GM12878 (cell line): ENCODE measurements at regions not wholly inside any gene's neighbourhood (a gene's known extent, or its start where the extent isn't known, plus 50 kb on each side); places are given as distances from the start of the nearest gene placed in this dataset.

Experiments used
- ATAC-seq: fragments of 200-7000 bp; cut with Tn5 transposase; 3 replicates; pipeline ENCODE4 v1.9.1; 2020; ENCODE audit warnings: mild to moderate bottlenecking, moderate library complexity
- BruUV-seq: library from RNA; stranded (reverse); fragments of 400-500 nt; replicated peaks from 2 replicates; lab custom pipeline; 2021; lab: Mats Ljungman, UMichigan
- CTCF ChIA-PET: fragments of 300-600 bp; sonication (Branson Sonifier 250); formaldehyde crosslinking; extraction: SDS; loops from one replicate; lab custom pipeline; 2021; ENCODE audit warnings: inconsistent platforms; lab: Yijun Ruan, JAX
- POLR2A ChIA-PET: fragments of 350-600 bp; formaldehyde crosslinking; extraction: SDS; loops from one replicate; lab custom pipeline; 2021; ENCODE audit warnings: inconsistent platforms; lab: Charles Lee
- RAD21 ChIA-PET: fragments of 300-600 bp; sonication (Branson Sonifier 250); formaldehyde crosslinking; loops from one replicate; lab custom pipeline; 2023; ENCODE audit warnings: antibody characterized with exemption; ENCODE audit not compliant: unreplicated experiment; lab: Charles Lee
- SMC1A ChIA-PET: fragments of 300-600 bp; sonication (Branson Sonifier 250); formaldehyde crosslinking; loops from one replicate; lab custom pipeline; 2023; ENCODE audit not compliant: unreplicated experiment, uncharacterized antibody; lab: Charles Lee
- DNase-seq: peaks from one replicate; pipeline ENCODE4 v3.0.0-alpha.2; 2011; ENCODE audit warnings: low read depth, low spot score
- FAIRE-seq: peaks from 3 replicates; lab custom pipeline; 2011; peaks lifted over from hg19 to GRCh38; lab: Jason Lieb, UNC
- H2AFZ ChIP-seq: 2 replicates; pipeline ENCODE4 v1.6.0; 2011; ENCODE audit warnings: low read depth, low read length, control low read depth; ENCODE audit not compliant: control insufficient read depth
- H3K27ac ChIP-seq: 2 replicates; pipeline ENCODE4 v1.5.1; 2011; ENCODE audit warnings: control low read depth; ENCODE audit not compliant: control insufficient read depth, insufficient read depth
- H3K27me3 ChIP-seq, 2 experiments: replicated peaks in 1 of 2; 2 replicates each; pipeline versions ENCODE4 v1.6.0 to v1.6.1; 2011; ENCODE audit warnings: low read length in 1 of 2; ENCODE audit not compliant: control insufficient read depth in 2 of 2, insufficient read depth in 2 of 2
- H3K36me3 ChIP-seq, 2 experiments: 2 replicates each; pipeline ENCODE4 v1.5.1; 2011; ENCODE audit warnings: low read length in 1 of 2; ENCODE audit not compliant: control insufficient read depth in 2 of 2, insufficient read depth in 2 of 2
- H3K4me1 ChIP-seq: 2 replicates; pipeline ENCODE4 v1.6.1; 2011; ENCODE audit warnings: mild to moderate bottlenecking, low read length, moderate library complexity, mixed read lengths; ENCODE audit not compliant: control insufficient read depth, insufficient read depth
- H3K4me2 ChIP-seq: 2 replicates; pipeline ENCODE4 v1.6.0; 2011; ENCODE audit warnings: control low read depth; ENCODE audit not compliant: control insufficient read depth, insufficient read depth
- H3K4me3 ChIP-seq: fragments of 200-600 bp; sonication (generic); 2 replicates; pipeline ENCODE4 v1.5.1; 2016
- H3K79me2 ChIP-seq: 2 replicates; pipeline ENCODE4 v1.6.0; 2011; ENCODE audit warnings: low read length; ENCODE audit not compliant: control insufficient read depth, insufficient read depth
- H3K9ac ChIP-seq: 2 replicates; pipeline ENCODE4 v1.8.0; 2011; ENCODE audit warnings: low read length, control low read depth, mixed read lengths; ENCODE audit not compliant: control insufficient read depth, insufficient read depth
- H3K9me3 ChIP-seq: replicated peaks from 3 replicates; pipeline ENCODE4 v1.5.1; 2011; ENCODE audit warnings: mild to moderate bottlenecking, low read length; ENCODE audit not compliant: control insufficient read depth, insufficient read depth
- H4K20me1 ChIP-seq: 2 replicates; pipeline ENCODE4 v1.6.0; 2011; ENCODE audit not compliant: control insufficient read depth, insufficient read depth
- CHD2 ChIP-seq: IDR thresholded peaks from 2 replicates; pipeline ENCODE4 v1.6.1; 2011; ENCODE audit warnings: low read depth, low read length, improper control_type of control experiment, borderline replicate concordance
- LARP7 ChIP-seq: fragments of 450-650 bp; IDR thresholded peaks from 2 replicates; pipeline ENCODE4 v1.6.1; 2017; ENCODE audit warnings: mild to moderate bottlenecking
- NFIC ChIP-seq: IDR thresholded peaks from 2 replicates; pipeline ENCODE4 v1.6.1; 2012; ENCODE audit warnings: low read depth, mild to moderate bottlenecking, inconsistent platforms, low read length, moderate library complexity
- NKRF ChIP-seq: fragments of 450-650 bp; conservative IDR thresholded peaks from 2 replicates; pipeline ENCODE4 v1.6.1; 2017; ENCODE audit warnings: mild to moderate bottlenecking, moderate library complexity
- POLR2A ChIP-seq: IDR thresholded peaks from 2 replicates; pipeline ENCODE4 v1.6.1; 2011; ENCODE audit warnings: low read depth, mild to moderate bottlenecking, low read length
- ZNF384 ChIP-seq: IDR thresholded peaks from 2 replicates; pipeline ENCODE4 v1.6.1; 2012; ENCODE audit warnings: low read depth, mild to moderate bottlenecking, low read length, improper control_type of control experiment, borderline replicate concordance
- WGBS: methylation state at CpG from one replicate; pipeline ENCODE4 v1.1.6; 2016; ENCODE audit warnings: low lambda C conversion rate; ENCODE audit not compliant: insufficient replicate concordance, insufficient coverage; ENCODE audit errors: missing lambda C conversion rate; 5-methylcytosine and 5-hydroxymethylcytosine counted together
- in situ Hi-C: fragments of 300-500 bp; cut with MboI; formaldehyde crosslinking; loops from 9 replicates; pipeline ENCODE4 v1.14.3; 2018; ENCODE audit warnings: mixed read lengths
- intact Hi-C: fragments of 100-400 bp; cut with micrococcal nuclease; formaldehyde crosslinking; loops from one replicate; pipeline ENCODE4 v1.14.2; 2022; ENCODE audit not compliant: unreplicated experiment
- TF ChIP-seq, protein P1 (sequence below): fragments of 150-350 bp; IDR thresholded peaks from 2 replicates; pipeline ENCODE4 v1.6.1; 2016; ENCODE audit warnings: low read depth, low read length
- TF ChIP-seq, protein P2 (sequence below): IDR thresholded peaks from 2 replicates; pipeline ENCODE4 v1.6.1; 2011; ENCODE audit warnings: low read depth, low read length, improper control_type of control experiment, borderline replicate concordance

GRCh38 chr20:19072988-19073387 lies 139.5 kb upstream of the SLC24A3 start:
- H4K20me1 ChIP-seq: no peaks in the 10 kb centered on the region
- H3K4me3 ChIP-seq: no peak overlapping the region
- no peak overlapping the region for H2AFZ ChIP-seq
- TF ChIP-seq POLR2A (no peak), CHD2 (no peak), NKRF (no peak), ZNF384 (no peak), LARP7 (no peak), NFIC (no peak)
- TF ChIP-seq, protein P1, sequence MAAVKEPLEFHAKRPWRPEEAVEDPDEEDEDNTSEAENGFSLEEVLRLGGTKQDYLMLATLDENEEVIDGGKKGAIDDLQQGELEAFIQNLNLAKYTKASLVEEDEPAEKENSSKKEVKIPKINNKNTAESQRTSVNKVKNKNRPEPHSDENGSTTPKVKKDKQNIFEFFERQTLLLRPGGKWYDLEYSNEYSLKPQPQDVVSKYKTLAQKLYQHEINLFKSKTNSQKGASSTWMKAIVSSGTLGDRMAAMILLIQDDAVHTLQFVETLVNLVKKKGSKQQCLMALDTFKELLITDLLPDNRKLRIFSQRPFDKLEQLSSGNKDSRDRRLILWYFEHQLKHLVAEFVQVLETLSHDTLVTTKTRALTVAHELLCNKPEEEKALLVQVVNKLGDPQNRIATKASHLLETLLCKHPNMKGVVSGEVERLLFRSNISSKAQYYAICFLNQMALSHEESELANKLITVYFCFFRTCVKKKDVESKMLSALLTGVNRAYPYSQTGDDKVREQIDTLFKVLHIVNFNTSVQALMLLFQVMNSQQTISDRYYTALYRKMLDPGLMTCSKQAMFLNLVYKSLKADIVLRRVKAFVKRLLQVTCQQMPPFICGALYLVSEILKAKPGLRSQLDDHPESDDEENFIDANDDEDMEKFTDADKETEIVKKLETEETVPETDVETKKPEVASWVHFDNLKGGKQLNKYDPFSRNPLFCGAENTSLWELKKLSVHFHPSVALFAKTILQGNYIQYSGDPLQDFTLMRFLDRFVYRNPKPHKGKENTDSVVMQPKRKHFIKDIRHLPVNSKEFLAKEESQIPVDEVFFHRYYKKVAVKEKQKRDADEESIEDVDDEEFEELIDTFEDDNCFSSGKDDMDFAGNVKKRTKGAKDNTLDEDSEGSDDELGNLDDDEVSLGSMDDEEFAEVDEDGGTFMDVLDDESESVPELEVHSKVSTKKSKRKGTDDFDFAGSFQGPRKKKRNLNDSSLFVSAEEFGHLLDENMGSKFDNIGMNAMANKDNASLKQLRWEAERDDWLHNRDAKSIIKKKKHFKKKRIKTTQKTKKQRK: no peak
- TF ChIP-seq, protein P2, sequence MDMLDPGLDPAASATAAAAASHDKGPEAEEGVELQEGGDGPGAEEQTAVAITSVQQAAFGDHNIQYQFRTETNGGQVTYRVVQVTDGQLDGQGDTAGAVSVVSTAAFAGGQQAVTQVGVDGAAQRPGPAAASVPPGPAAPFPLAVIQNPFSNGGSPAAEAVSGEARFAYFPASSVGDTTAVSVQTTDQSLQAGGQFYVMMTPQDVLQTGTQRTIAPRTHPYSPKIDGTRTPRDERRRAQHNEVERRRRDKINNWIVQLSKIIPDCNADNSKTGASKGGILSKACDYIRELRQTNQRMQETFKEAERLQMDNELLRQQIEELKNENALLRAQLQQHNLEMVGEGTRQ: no peak
- TF ChIP-seq, all 136 proteins: peak for 0
- H3K4me1 ChIP-seq: peaks cover 39% of the 10 kb centered on the region
- intact Hi-C loops: loop anchor here (5.0 to 10.0 kb wide), 3 partner anchors 112 to 661 kb away; no protein-coding TSS in a partner anchor
- no peak overlapping the region for H3K4me2 ChIP-seq
- in situ Hi-C loops: loop anchor here (10.0 to 25.0 kb wide), 2 partner anchors 438 to 661 kb away; no protein-coding TSS in a partner anchor
- no peak overlapping the region for H3K9ac ChIP-seq
- no peaks in the 10 kb centered on the region for H3K36me3 ChIP-seq
- no TSS peak for BruUV-seq
- CTCF ChIA-PET: interaction anchor here (0.6 to 2.5 kb wide), 8 partner anchors 15 to 1345 kb away, joined by 3 to 10 read pairs (median 4); no protein-coding TSS in a partner anchor
- DNase-seq (no peak), FAIRE-seq (no peak), ATAC-seq (no peak)
- POLR2A ChIA-PET: no interaction called here
- SMC1A ChIA-PET: interaction anchor here (0.8 to 4.0 kb wide), 10 partner anchors 10 to 484 kb away, joined by 3 to 21 read pairs (median 3); no protein-coding TSS in a partner anchor
- H3K27me3 ChIP-seq: no peaks in the 10 kb centered on the region
- H3K79me2 ChIP-seq: no peaks in the 10 kb centered on the region
- no peaks in the 10 kb centered on the region; the same call in 2 of the 3 replicates for H3K9me3 ChIP-seq
- H3K27ac ChIP-seq: no peak overlapping the region
- RAD21 ChIA-PET: interaction anchor here (3.4 kb wide), 1 partner anchor 47 kb away, joined by 11 read pairs; no protein-coding TSS in a partner anchor
- 72% methylated on average over 5 of the region's 5 CpGs for WGBS
